ENCODE measurements at regions not wholly inside any gene's neighbourhood (a gene's known extent, or its start where the extent isn't known, plus 50 kb on each side); places are given as distances from the start of the nearest gene placed in this dataset.
"Not testable (repeated sequence)": the region's sequence is repeated elsewhere in the genome, so short reads cannot be mapped to it uniquely, and the experiment has no call there.

- FAIRE-seq = no peak
Measured at GRCh38 chr6:168867247-168868102, 386.2 kb downstream of the THBS2 start.

DNA sequence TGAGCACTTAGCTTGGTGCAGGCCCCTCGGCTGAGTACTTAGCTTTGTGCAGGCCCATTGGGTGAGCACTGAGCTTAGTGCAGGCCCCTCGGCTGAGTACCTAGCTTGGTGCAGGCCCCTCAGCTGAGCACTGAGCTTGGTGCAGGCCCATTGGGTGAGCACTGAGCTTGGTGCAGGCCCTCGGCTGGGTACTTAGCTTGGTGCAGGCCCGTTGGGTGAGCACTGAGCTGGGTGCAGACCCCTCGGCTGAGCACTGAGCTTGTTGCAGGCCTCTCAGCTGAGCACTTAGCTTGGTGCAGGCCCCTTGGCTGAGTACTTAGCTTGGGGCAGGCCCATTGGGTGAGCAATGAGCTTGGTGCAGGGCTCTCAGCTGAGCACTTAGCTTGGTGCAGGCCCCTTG, 387.1 kb downstream of the THBS2 start:
- FAIRE-seq = no peak
- no peak for DNase-seq (ENCODE audit: low spot score in 2 of 2)

More at GRCh38 chr6:168867247-168868102, 386.2 kb downstream of the THBS2 start:
- no peak for DNase-seq (ENCODE audit: low spot score in 2 of 2)

DNA sequence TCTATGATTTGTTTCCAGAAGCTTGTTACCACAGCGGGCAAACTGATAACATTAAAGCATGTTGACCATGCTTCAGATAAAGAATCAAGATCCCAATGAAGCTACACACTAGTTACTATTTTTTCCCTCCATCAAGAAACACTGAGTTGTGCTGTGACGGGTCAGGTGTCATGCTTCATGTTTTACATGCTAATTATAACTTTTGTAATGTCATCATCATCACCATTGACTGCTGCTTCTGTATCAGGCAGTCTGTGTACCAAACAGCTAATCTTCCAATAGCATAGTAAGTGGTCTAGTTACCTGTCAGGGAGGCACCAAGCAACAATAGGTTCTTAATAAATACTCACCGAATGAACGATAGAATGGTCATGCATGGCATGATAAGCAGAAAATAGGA, 388.1 kb downstream of the THBS2 start:
- DNase-seq (ENCODE audit: low spot score in 2 of 2) (no peak), FAIRE-seq (no peak)

- no peak for FAIRE-seq
- peak in 1 of 2 donors; percentile 49 for DNase-seq (ENCODE audit: low spot score in 2 of 2)
Measured at GRCh38 chr6:168864541-168865460, 388.8 kb downstream of the THBS2 start.

GRCh38 chr6:168863467-168863866, 390.2 kb downstream of the THBS2 start:
- DNase-seq (ENCODE audit: low spot score in 2 of 2) (no peak), FAIRE-seq (no peak)

DNA sequence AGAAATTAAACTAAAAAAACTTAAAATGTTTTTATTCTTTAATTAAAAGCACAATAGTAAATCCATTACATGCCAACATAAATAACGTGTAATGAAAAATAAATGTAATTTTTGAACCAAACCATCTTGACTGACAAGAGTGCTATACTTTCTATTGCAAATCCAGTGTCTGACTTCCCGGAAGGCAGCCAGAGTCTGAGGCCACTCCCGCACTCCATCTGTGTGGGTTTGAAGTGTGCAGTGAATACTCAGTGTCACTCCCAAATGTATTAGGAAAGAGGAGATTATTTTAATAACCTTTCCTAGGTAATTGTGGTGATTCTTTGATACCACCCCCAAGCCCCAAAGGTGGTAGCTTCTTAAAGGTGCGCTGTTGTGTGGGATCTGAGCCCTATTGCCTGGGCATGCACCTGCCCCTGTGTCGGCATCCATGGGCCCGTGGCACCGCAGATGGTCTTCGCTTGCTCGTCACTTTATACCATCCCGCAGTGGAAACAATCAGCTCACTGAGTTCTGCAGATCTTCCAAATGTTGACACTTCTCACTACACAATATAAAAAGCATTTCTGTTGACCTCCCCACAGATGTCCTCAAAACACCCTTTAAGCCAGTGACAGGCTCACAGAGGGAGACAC, 391.2 kb downstream of the THBS2 start:
- FAIRE-seq = no peak
- no peak for DNase-seq (ENCODE audit: low spot score in 2 of 2)

- FAIRE-seq (no peak), DNase-seq (ENCODE audit: low spot score in 2 of 2) (no peak)
Measured at GRCh38 chr6:168860987-168861386, 392.7 kb downstream of the THBS2 start.

GRCh38 chr6:168860341-168860740, 393.3 kb downstream of the THBS2 start:
- no peak for FAIRE-seq
- DNase-seq (ENCODE audit: low spot score in 2 of 2) = no peak

- DNase-seq (ENCODE audit: low spot score in 2 of 2) = no peak
- FAIRE-seq = no peak
Measured at GRCh38 chr6:168858926-168859325, 394.7 kb downstream of the THBS2 start.

DNA sequence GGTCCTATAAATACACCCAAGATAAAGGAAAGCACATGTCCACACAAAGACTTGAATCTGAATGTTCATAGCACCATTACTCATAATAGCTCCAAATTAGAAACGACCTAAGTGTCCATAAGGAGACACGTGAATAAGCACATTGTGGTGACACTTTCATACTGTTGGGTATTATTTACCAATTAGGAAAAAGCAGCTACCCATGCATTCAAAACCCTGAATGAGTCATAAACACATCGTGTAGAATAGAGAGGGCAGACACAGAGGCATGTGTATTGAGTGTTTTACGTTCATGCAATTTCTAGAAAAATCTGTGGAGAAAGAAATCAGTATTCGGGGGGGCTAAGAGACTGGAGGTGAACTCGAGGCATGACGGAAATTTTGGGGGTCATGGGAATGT, 396.7 kb downstream of the THBS2 start:
- no peak for DNase-seq (ENCODE audit: low spot score in 2 of 2)
- FAIRE-seq = no peak

- FAIRE-seq = no peak
Measured at GRCh38 chr6:168852376-168852884, 401.2 kb downstream of the THBS2 start.

DNA sequence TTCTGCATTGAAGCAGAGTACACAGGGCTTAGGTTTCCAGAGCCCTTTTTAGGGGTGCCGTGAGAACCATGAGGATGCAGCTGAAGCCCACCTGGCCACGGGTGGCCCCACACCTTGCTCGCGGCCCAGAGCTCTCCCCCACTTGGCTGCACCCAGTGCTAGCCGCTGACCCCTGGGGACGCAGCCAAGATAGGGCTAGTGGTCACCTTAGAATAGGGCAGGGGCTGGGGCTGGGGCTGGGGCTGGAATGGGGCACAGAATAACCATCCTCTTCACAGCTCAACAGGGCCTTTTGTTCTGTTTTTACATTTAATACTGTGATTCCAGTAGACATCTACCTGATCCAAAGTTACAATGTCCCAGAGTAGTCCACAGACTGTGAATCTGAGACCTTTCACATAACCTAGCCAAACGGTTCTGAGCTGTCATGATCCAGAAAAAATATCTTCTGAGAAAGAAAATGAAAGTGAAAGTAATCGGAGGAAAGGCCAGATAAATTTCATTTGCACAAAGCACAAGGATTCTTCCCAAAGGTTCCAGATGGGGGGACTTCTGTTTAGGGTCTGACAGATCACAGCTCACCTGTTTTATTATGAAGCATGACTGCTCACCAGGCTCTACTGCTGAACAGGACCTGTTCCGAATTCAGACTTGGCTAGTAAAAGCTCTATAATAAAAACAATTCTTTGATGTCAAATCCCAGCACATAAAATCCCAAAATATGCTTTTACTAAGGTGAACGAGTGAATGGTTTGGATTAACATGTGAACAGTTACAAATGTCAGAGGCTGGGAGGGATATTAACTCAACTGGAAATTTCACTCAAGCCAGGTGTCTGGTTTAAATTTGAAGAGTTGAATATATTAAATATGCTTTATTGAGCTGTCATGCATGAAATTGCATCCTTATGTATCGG, 401.9 kb downstream of the THBS2 start:
- no peak for FAIRE-seq

More at GRCh38 chr6:168852376-168852884, 401.2 kb downstream of the THBS2 start:
- no peak for DNase-seq (ENCODE audit: low spot score in 2 of 2)

DNA sequence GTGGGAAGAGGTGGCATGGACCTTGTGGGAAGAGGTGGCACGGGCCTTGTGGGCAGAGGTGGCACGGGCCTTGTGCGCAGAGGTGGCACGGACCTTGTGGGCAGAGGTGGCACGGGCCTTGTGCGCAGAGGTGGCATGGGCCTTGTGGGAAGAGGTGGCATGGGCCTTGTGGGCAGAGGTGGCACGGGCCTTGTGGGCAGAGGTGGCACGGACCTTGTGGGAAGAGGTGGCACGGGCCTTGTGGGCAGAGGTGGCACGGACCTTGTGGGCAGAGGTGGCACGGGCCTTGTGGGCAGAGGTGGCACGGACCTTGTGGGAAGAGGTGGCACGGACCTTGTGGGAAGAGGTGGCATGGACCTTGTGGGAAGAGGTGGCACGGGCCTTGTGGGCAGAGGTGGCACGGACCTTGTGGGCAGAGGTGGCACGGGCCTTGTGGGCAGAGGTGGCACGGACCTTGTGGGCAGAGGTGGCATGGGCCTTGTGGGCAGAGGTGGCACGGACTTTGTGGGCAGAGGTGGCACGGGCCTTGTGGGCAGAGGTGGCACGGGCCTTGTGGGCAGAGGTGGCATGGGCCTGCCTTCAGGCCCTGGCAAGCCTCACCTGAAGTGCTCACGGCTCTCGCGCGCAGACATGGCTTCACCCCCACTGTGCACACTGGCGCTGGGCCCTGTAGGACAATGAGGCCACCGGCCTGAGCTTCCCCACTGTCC, 403.5 kb downstream of the THBS2 start:
- not testable (repeated sequence) for DNase-seq (ENCODE audit: low spot score in 2 of 2); FAIRE-seq

More for the DNA sequence above, 401.9 kb downstream of the THBS2 start:
- DNase-seq (ENCODE audit: low spot score in 2 of 2) = no peak

- no peak for FAIRE-seq
- DNase-seq (ENCODE audit: low spot score in 2 of 2) = no peak
Measured at GRCh38 chr6:168849459-168849858, 404.2 kb downstream of the THBS2 start.

- FAIRE-seq (no peak), DNase-seq (ENCODE audit: low spot score in 2 of 2) (no peak)
Measured at GRCh38 chr6:168848797-168849196, 404.8 kb downstream of the THBS2 start.

- DNase-seq (ENCODE audit: low spot score in 2 of 2) (no peak), FAIRE-seq (no peak)
Measured at GRCh38 chr6:168844821-168845609, 404.0 kb downstream of the SMOC2 start.

GRCh38 chr6:168842632-168843212, 401.7 kb downstream of the SMOC2 start:
- not testable (repeated sequence) for FAIRE-seq; DNase-seq (ENCODE audit: low spot score in 2 of 2)

Measured in frontal cortex (tissue), 3 donors.